ENCODE measurements at regions not wholly inside any gene's neighbourhood (a gene's known extent, or its start where the extent isn't known, plus 50 kb on each side); places are given as distances from the start of the nearest gene placed in this dataset.
A peak's percentile ranks its signal among the peaks of the same experiment; 100 is the strongest.

GRCh38 chr18:73917046-73917445 lies 230.6 kb downstream of the FBXO15 start:
- CTCF ChIA-PET: interaction anchor here (0.6 kb wide), 1 partner anchor 35 kb away, joined by 3 read pairs; no protein-coding TSS in a partner anchor
- TF ChIP-seq CTCF (conservative IDR thresholded peaks at IDR 0.05; ENCODE audit: low read depth): no peak
- POLR2A ChIA-PET (ENCODE audit: low non-redundant PET): no interaction called here
- H3K27ac ChIP-seq: no peak overlapping the region
- DNase-seq (ENCODE audit: low spot score): no peak

- DNase-seq (ENCODE audit: low spot score): no peak
- CTCF ChIA-PET: no interaction called here
- H3K27ac ChIP-seq: no peak overlapping the region
- TF ChIP-seq CTCF (conservative IDR thresholded peaks at IDR 0.05; ENCODE audit: low read depth): no peak
- POLR2A ChIA-PET (ENCODE audit: low non-redundant PET): no interaction called here
Observed at GRCh38 chr18:73913505-73913904, 234.1 kb downstream of the FBXO15 start.

- peak; percentile 52 for DNase-seq (ENCODE audit: low spot score)
- H3K27ac ChIP-seq: no peak overlapping the region
- POLR2A ChIA-PET (ENCODE audit: low non-redundant PET): no interaction called here
- CTCF ChIA-PET: no interaction called here
- TF ChIP-seq CTCF (conservative IDR thresholded peaks at IDR 0.05; ENCODE audit: low read depth): no peak
Observed at GRCh38 chr18:73908323-73908722, 239.3 kb downstream of the FBXO15 start.

- ChIA-PET POLR2A (ENCODE audit: low non-redundant PET) (no interaction called here), CTCF (no interaction called here)
- TF ChIP-seq CTCF (conservative IDR thresholded peaks at IDR 0.05; ENCODE audit: low read depth): no peak
- no peak for DNase-seq (ENCODE audit: low spot score)
- H3K27ac ChIP-seq: no peak overlapping the region
Observed at GRCh38 chr18:73901566-73901965, 246.1 kb downstream of the FBXO15 start.

- CTCF ChIA-PET: no interaction called here
- no peak for TF ChIP-seq CTCF (conservative IDR thresholded peaks at IDR 0.05; ENCODE audit: low read depth)
Observed at GRCh38 chr18:73901151-73901550, 246.5 kb downstream of the FBXO15 start.

GRCh38 chr18:73900106-73900835 lies 247.4 kb downstream of the FBXO15 start:
- TF ChIP-seq CTCF (conservative IDR thresholded peaks at IDR 0.05; ENCODE audit: low read depth): no peak
- ChIA-PET CTCF (interaction anchor here (0.6 kb wide), 1 partner anchor 696 kb away, joined by 6 read pairs; no protein-coding TSS in a partner anchor), POLR2A (ENCODE audit: low non-redundant PET) (interaction anchor here (0.7 kb wide), 1 partner anchor 648 kb away, joined by 5 read pairs; no protein-coding TSS in a partner anchor)
- no peak for DNase-seq (ENCODE audit: low spot score)
- H3K27ac ChIP-seq: no peak overlapping the region

More at GRCh38 chr18:73901151-73901550, 246.5 kb downstream of the FBXO15 start:
- no peak overlapping the region for H3K27ac ChIP-seq
- no peak for DNase-seq (ENCODE audit: low spot score)
- POLR2A ChIA-PET (ENCODE audit: low non-redundant PET): no interaction called here

Data from RWPE1 (cell line).